Endothelial cell of umbilical vein (primary cell): ENCODE measurements at regions not wholly inside any gene's neighbourhood (a gene's known extent, or its start where the extent isn't known, plus 50 kb on each side); places are given as distances from the start of the nearest gene placed in this dataset.

Experiments
- BruUV-seq: library from RNA; stranded (reverse); fragments of 400-500 nt; replicated peaks from 2 replicates; lab custom pipeline; 2021; lab: Mats Ljungman, UMichigan
- CTCF ChIA-PET: fragments of 300-600, 350-600 bp; sonication (Branson Sonifier 250); formaldehyde crosslinking; loops from one replicate; lab custom pipeline; 2021; ENCODE audit warnings: antibody characterized with exemption, inconsistent platforms; lab: Charles Lee
- POLR2A ChIA-PET: fragments of 300-600, 350-600 bp; sonication (Branson Sonifier 250); formaldehyde crosslinking; loops from one replicate; lab custom pipeline; 2021; ENCODE audit warnings: antibody characterized with exemption, inconsistent platforms; lab: Charles Lee
- DNase-seq: peaks from one replicate; pipeline ENCODE4 v3.0.0-alpha.2; 2011; ENCODE audit warnings: low read depth, low spot score
- FAIRE-seq: peaks from 2 replicates; lab custom pipeline; 2011; peaks lifted over from hg19 to GRCh38; lab: Jason Lieb, UNC
- H2AFZ ChIP-seq: 2 replicates; pipeline ENCODE4 v1.6.0; 2012; ENCODE audit warnings: low read depth, low read length, control low read depth, inconsistent platforms
- H3K27ac ChIP-seq: 2 replicates; pipeline ENCODE4 v1.5.1; 2011; ENCODE audit warnings: low read depth, mild to moderate bottlenecking, control low read depth, low read length, moderate library complexity; ENCODE audit not compliant: insufficient read depth
- H3K27me3 ChIP-seq, 2 experiments: 2 replicates each; pipeline versions ENCODE4 v1.6.0 to v1.6.1; 2011; ENCODE audit warnings: low read length in 2 of 2, mixed read lengths in 1 of 2; ENCODE audit not compliant: control insufficient read depth in 2 of 2, insufficient read depth in 2 of 2
- H3K36me3 ChIP-seq, 2 experiments: 2 replicates in 1 of 2; 3 replicates in 1 of 2; pipeline ENCODE4 v1.5.1; 2011; ENCODE audit warnings: low read length in 2 of 2, mild to moderate bottlenecking in 1 of 2, moderate library complexity in 1 of 2; ENCODE audit not compliant: control insufficient read depth in 2 of 2, insufficient read depth in 2 of 2; ENCODE audit errors: extremely low read depth in 1 of 2
- H3K4me1 ChIP-seq: 3 replicates; pipeline ENCODE4 v1.5.1; 2011; ENCODE audit warnings: mild to moderate bottlenecking, low read length; ENCODE audit not compliant: control insufficient read depth, insufficient read depth; ENCODE audit errors: extremely low read depth
- H3K4me2 ChIP-seq: 2 replicates; pipeline ENCODE4 v1.6.1; 2011; ENCODE audit warnings: low read length, control low read depth, mixed read lengths; ENCODE audit not compliant: insufficient read depth
- H3K4me3 ChIP-seq, 3 experiments: fragments of 200-600 bp in 1 of 3; sonication (generic), shearing (Covaris generic) in 1 of 3; replicated peaks in 1 of 3; 2 replicates each; pipeline ENCODE4 v1.5.1; 2011 to 2016; ENCODE audit warnings: control low read depth in 3 of 3, low read length in 3 of 3, mild to moderate bottlenecking in 2 of 3, inconsistent platforms in 1 of 3, low read depth in 1 of 3, moderate library complexity in 1 of 3; ENCODE audit not compliant: insufficient read depth in 1 of 3
- H3K79me2 ChIP-seq: 2 replicates; pipeline ENCODE4 v1.6.0; 2012; ENCODE audit warnings: low read length, inconsistent platforms; ENCODE audit not compliant: control insufficient read depth, insufficient read depth
- H3K9ac ChIP-seq: replicated peaks from 2 replicates; pipeline ENCODE3; 2011; ENCODE audit warnings: low read length, control low read depth; ENCODE audit not compliant: insufficient read depth; ENCODE audit errors: extremely low read depth
- H3K9me1 ChIP-seq: replicated peaks from 3 replicates; pipeline ENCODE4 v1.6.0; 2011; ENCODE audit warnings: mild to moderate bottlenecking, low read length; ENCODE audit not compliant: control insufficient read depth, insufficient read depth; ENCODE audit errors: extremely low read depth
- H3K9me3 ChIP-seq: replicated peaks from 2 replicates; pipeline ENCODE4 v1.5.1; 2012; ENCODE audit warnings: low read length, inconsistent platforms; ENCODE audit not compliant: control insufficient read depth, insufficient read depth
- H4K20me1 ChIP-seq: replicated peaks from 2 replicates; pipeline ENCODE3; 2011; ENCODE audit warnings: mild to moderate bottlenecking, low read length; ENCODE audit not compliant: control insufficient read depth, insufficient read depth; ENCODE audit errors: extremely low read depth
- EZH2 ChIP-seq: IDR thresholded peaks from 2 replicates; pipeline ENCODE4 v1.6.1; 2012; ENCODE audit warnings: borderline replicate concordance, low read depth, mild to moderate bottlenecking, moderate library complexity, low read length, inconsistent platforms; ENCODE audit not compliant: severe bottlenecking
- FOS ChIP-seq: IDR thresholded peaks from 2 replicates; pipeline ENCODE4 v1.6.1; 2011; ENCODE audit warnings: mild to moderate bottlenecking, low read length, moderate library complexity, borderline replicate concordance; ENCODE audit not compliant: insufficient read depth
- GATA2 ChIP-seq: IDR thresholded peaks from 2 replicates; pipeline ENCODE4 v1.7.0; 2011; ENCODE audit warnings: low read depth, mild to moderate bottlenecking, moderate library complexity, mixed read lengths, low read length; ENCODE audit not compliant: insufficient read length, insufficient read depth
- JUN ChIP-seq: IDR thresholded peaks from 2 replicates; pipeline ENCODE4 v1.6.1; 2011; ENCODE audit warnings: borderline replicate concordance, low read depth; ENCODE audit not compliant: insufficient read length, insufficient read depth
- MYC ChIP-seq: IDR thresholded peaks from one replicate; pipeline ENCODE4 v1.6.1; 2011; ENCODE audit warnings: mild to moderate bottlenecking, low read depth, low read length
- POLR2A ChIP-seq: IDR thresholded peaks from 2 replicates; pipeline ENCODE4 v1.6.1; 2012; ENCODE audit warnings: low read depth, mild to moderate bottlenecking, control low read depth, low read length
- dilution Hi-C: fragments of 300-500 bp; cut with MboI; formaldehyde crosslinking; loops from one replicate; pipeline ENCODE4 v1.15.0; 2019; ENCODE audit warnings: low sequenced_read_pairs; ENCODE audit not compliant: extremely low pct_ligation_motif_present
- intact Hi-C: fragments of 100-400 bp; cut with micrococcal nuclease; formaldehyde crosslinking; loops from one replicate; pipeline ENCODE4 v1.10.0; 2022
- TF ChIP-seq, protein P1 (sequence below): IDR thresholded peaks from 2 replicates; pipeline ENCODE4 v1.6.1; 2011; ENCODE audit not compliant: insufficient read depth, insufficient read length
- TF ChIP-seq, protein P2 (sequence below), 2 donors: IDR thresholded peaks; 1 replicate in 1 of 2; 2 replicates in 1 of 2; pipeline ENCODE4 v1.5.1; 2011; ENCODE audit warnings: low read length in 2 of 2, mild to moderate bottlenecking in 2 of 2, moderate library complexity in 2 of 2, control low read depth in 1 of 2, inconsistent platforms in 1 of 2, low read depth in 1 of 2; ENCODE audit not compliant: insufficient read depth in 1 of 2; ENCODE audit errors: extremely low read depth in 1 of 2

DNA sequence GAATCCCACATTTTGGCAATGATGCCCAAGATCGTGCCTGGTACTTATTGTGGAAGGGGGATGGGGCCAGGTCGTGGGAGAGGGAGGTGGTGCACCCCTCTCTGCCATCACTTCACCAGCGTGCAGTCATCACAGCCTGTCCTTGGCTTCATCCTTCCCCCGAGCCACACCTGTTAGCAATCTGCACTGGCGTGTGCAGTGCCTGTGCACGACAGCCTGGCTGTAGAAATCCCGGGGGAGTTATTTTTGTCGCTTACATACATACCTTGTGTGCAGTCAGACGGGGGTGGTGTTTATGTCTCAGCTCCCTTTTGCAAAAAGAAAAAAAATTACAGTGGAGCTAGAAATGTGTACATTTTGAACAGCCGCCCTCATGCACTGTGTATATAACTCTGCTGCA is 216.0 kb downstream of the TLE3 start:
- dilution Hi-C loops: no loop called here

More for the DNA sequence above, 216.0 kb downstream of the TLE3 start:
- Histone ChIP-seq H4K20me1 (no peaks in the 10 kb centered on the region), H3K4me1 (no peaks in the 10 kb centered on the region), H3K36me3 (no peaks in the 10 kb centered on the region), H3K27me3 (no peaks in the 10 kb centered on the region), H3K9ac (no peak overlapping the region), H3K27ac (no peak overlapping the region), H3K4me2 (no peak overlapping the region), H3K4me3 (no peak overlapping the region), H3K79me2 (no peaks in the 10 kb centered on the region), H3K9me3 (no peaks in the 10 kb centered on the region), H2AFZ (no peak overlapping the region), H3K9me1 (no peaks in the 10 kb centered on the region)
- DNase-seq (no peak), FAIRE-seq (no peak)
- ChIA-PET CTCF (no interaction called here), POLR2A (no interaction called here)
- BruUV-seq: no TSS peak
- TF ChIP-seq, protein P1, sequence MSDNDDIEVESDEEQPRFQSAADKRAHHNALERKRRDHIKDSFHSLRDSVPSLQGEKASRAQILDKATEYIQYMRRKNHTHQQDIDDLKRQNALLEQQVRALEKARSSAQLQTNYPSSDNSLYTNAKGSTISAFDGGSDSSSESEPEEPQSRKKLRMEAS: no peak
- no peak for TF ChIP-seq GATA2
- TF ChIP-seq, protein P2, sequence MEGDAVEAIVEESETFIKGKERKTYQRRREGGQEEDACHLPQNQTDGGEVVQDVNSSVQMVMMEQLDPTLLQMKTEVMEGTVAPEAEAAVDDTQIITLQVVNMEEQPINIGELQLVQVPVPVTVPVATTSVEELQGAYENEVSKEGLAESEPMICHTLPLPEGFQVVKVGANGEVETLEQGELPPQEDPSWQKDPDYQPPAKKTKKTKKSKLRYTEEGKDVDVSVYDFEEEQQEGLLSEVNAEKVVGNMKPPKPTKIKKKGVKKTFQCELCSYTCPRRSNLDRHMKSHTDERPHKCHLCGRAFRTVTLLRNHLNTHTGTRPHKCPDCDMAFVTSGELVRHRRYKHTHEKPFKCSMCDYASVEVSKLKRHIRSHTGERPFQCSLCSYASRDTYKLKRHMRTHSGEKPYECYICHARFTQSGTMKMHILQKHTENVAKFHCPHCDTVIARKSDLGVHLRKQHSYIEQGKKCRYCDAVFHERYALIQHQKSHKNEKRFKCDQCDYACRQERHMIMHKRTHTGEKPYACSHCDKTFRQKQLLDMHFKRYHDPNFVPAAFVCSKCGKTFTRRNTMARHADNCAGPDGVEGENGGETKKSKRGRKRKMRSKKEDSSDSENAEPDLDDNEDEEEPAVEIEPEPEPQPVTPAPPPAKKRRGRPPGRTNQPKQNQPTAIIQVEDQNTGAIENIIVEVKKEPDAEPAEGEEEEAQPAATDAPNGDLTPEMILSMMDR (IDR thresholded peaks at IDR 0.05; ENCODE audit: extremely low read depth in 1 of 2, insufficient read depth in 1 of 2, low read depth in 1 of 2, low read length in 2 of 2): no peak
- no peak for TF ChIP-seq JUN
- TF ChIP-seq EZH2: no peak
- TF ChIP-seq MYC: no peak
- no peak for TF ChIP-seq FOS
- TF ChIP-seq POLR2A: no peak
- intact Hi-C loops: no loop called here
